ENCODE measurements at regions not wholly inside any gene's neighbourhood (a gene's known extent, or its start where the extent isn't known, plus 50 kb on each side); places are given as distances from the start of the nearest gene placed in this dataset.

GRCh38 chr10:120396228-120396627, 60.8 kb upstream of the PLPP4 start:
- TF ChIP-seq CTCF (IDR thresholded peaks at IDR 0.05), result no peak
- TF ChIP-seq EZH2 (IDR thresholded peaks at IDR 0.05; ENCODE audit: borderline replicate concordance, insufficient read depth, low read depth, low read length, poor library complexity, severe bottlenecking), result no peak
